SU-DHL-6 (cell line): ENCODE measurements at regions not wholly inside any gene's neighbourhood (a gene's known extent, or its start where the extent isn't known, plus 50 kb on each side); places are given as distances from the start of the nearest gene placed in this dataset.

Experiments used
- H2AFZ ChIP-seq: fragments of 200-600 bp; sonication (generic); 2 replicates; pipeline ENCODE4 v1.6.1; 2014; ENCODE audit warnings: low read depth, mild to moderate bottlenecking, moderate library complexity, mixed read lengths, antibody characterized with exemption, low read length; ENCODE audit not compliant: severe bottlenecking
- H3F3A ChIP-seq: fragments of 200-600 bp; shearing (Covaris generic); 2 replicates; pipeline ENCODE4 v1.6.0; 2016; ENCODE audit warnings: antibody characterized with exemption, mild to moderate bottlenecking; ENCODE audit not compliant: insufficient read depth
- H3K27ac ChIP-seq: fragments of 200-600 bp; sonication (generic); 2 replicates; pipeline ENCODE4 v1.5.1; 2016; ENCODE audit warnings: low read depth, mild to moderate bottlenecking, low read length, moderate library complexity, mixed read lengths
- H3K27me3 ChIP-seq: fragments of 200-600 bp; sonication (generic), shearing (Covaris generic); 2 replicates; pipeline ENCODE4 v1.6.0; 2014; ENCODE audit warnings: mild to moderate bottlenecking, low read length
- H3K36me3 ChIP-seq: fragments of 200-600 bp; sonication (generic); 2 replicates; pipeline ENCODE4 v1.6.1; 2014; ENCODE audit warnings: mild to moderate bottlenecking, low read length, mixed read lengths
- H3K4me2 ChIP-seq: fragments of 300-600, 200-600 bp; shearing (Covaris generic), sonication (generic); 2 replicates; pipeline ENCODE4 v1.6.0; 2014; ENCODE audit warnings: low read length, low read depth, mild to moderate bottlenecking; ENCODE audit not compliant: poor library complexity, severe bottlenecking
- H3K4me3 ChIP-seq: fragments of 200-600 bp; sonication (generic); 2 replicates; pipeline ENCODE4 v1.5.1; 2014; ENCODE audit warnings: antibody characterized with exemption, low read length, mild to moderate bottlenecking, mixed read lengths; ENCODE audit not compliant: insufficient read depth, poor library complexity, severe bottlenecking
- H3K79me2 ChIP-seq: fragments of 200-600 bp; sonication (generic); 2 replicates; pipeline ENCODE4 v1.6.1; 2014; ENCODE audit warnings: mild to moderate bottlenecking, low read length, moderate library complexity; ENCODE audit not compliant: insufficient read depth
- H3K9ac ChIP-seq: fragments of 200-600 bp; sonication (generic); 2 replicates; pipeline ENCODE4 v1.7.0; 2014; ENCODE audit warnings: mild to moderate bottlenecking, low read length
- H3K9me2 ChIP-seq: fragments of 200-600 bp; sonication (generic); replicated peaks from 2 replicates; pipeline ENCODE4 v1.6.1; 2014; ENCODE audit warnings: low read length; ENCODE audit not compliant: insufficient read depth
- H3K9me3 ChIP-seq: fragments of 200-600 bp; sonication (generic); 2 replicates; pipeline ENCODE4 v1.6.1; 2014; ENCODE audit warnings: low read length, mixed read lengths; ENCODE audit not compliant: insufficient read depth
- H4K20me1 ChIP-seq: fragments of 200-600 bp; sonication (generic); 2 replicates; pipeline ENCODE4 v1.6.1; 2014; ENCODE audit warnings: low read depth, mild to moderate bottlenecking, antibody characterized with exemption, low read length, moderate library complexity, mixed read lengths
- CTCF ChIP-seq: fragments of 200-600 bp; sonication (generic); IDR thresholded peaks from one replicate; pipeline ENCODE4 v1.5.1; 2017; ENCODE audit warnings: antibody characterized with exemption, mild to moderate bottlenecking, low read length, moderate library complexity; ENCODE audit not compliant: insufficient read depth, poor library complexity, severe bottlenecking
- EZH2phosphoT487 ChIP-seq: fragments of 200-600 bp; sonication (generic), shearing (Covaris generic); conservative IDR thresholded peaks from 2 replicates; pipeline ENCODE4 v1.6.1; 2018; ENCODE audit warnings: mild to moderate bottlenecking, antibody characterized with exemption, low read length, moderate library complexity, mixed read lengths

- H3K27ac ChIP-seq, result no peak overlapping the region
- H3K4me3 ChIP-seq, result no peak overlapping the region
- H3K27me3 ChIP-seq, result no peaks in the 10 kb centered on the region
- H2AFZ ChIP-seq, result no peak overlapping the region
- H3K4me2 ChIP-seq, result no peak overlapping the region
- H3K79me2 ChIP-seq, result no peaks in the 10 kb centered on the region
- H3K36me3 ChIP-seq, result no peaks in the 10 kb centered on the region
- TF ChIP-seq EZH2phosphoT487, result no peak
- TF ChIP-seq CTCF, result no peak
- no peaks in the 10 kb centered on the region for H3K9me3 ChIP-seq
- H3K9me2 ChIP-seq, result no peaks in the 10 kb centered on the region
- H4K20me1 ChIP-seq, result no peaks in the 10 kb centered on the region
- H3F3A ChIP-seq, result no peaks in the 10 kb centered on the region
- no peak overlapping the region for H3K9ac ChIP-seq
These were observed 1012.1 kb downstream of the CNTNAP5 start for GRCh38 chr2:125037135-125037653.

- no peaks in the 10 kb centered on the region for H3K27me3 ChIP-seq
- no peak overlapping the region for H2AFZ ChIP-seq
- no peaks in the 10 kb centered on the region for H3F3A ChIP-seq
- no peak overlapping the region for H3K4me3 ChIP-seq
- H3K9me3 ChIP-seq, result no peaks in the 10 kb centered on the region
- H3K36me3 ChIP-seq, result no peaks in the 10 kb centered on the region
- H4K20me1 ChIP-seq, result no peaks in the 10 kb centered on the region
- H3K4me2 ChIP-seq, result no peak overlapping the region
- TF ChIP-seq CTCF, result no peak
- TF ChIP-seq EZH2phosphoT487, result no peak
- no peak overlapping the region for H3K27ac ChIP-seq
- no peaks in the 10 kb centered on the region for H3K9me2 ChIP-seq
- no peak overlapping the region for H3K9ac ChIP-seq
- H3K79me2 ChIP-seq, result no peaks in the 10 kb centered on the region
These were observed 1016.8 kb downstream of the CNTNAP5 start for GRCh38 chr2:125041846-125042245.

GRCh38 chr2:125042727-125043126 lies 1017.6 kb downstream of the CNTNAP5 start:
- Histone ChIP-seq H3K36me3 (no peaks in the 10 kb centered on the region), H3K9me3 (no peaks in the 10 kb centered on the region), H3K4me2 (no peak overlapping the region), H4K20me1 (no peaks in the 10 kb centered on the region), H3K79me2 (no peaks in the 10 kb centered on the region), H3F3A (no peaks in the 10 kb centered on the region), H2AFZ (no peak overlapping the region), H3K9ac (no peak overlapping the region), H3K27me3 (no peaks in the 10 kb centered on the region), H3K9me2 (no peaks in the 10 kb centered on the region), H3K27ac (no peak overlapping the region), H3K4me3 (no peak overlapping the region)
- no peak for TF ChIP-seq CTCF
- TF ChIP-seq EZH2phosphoT487, result no peak
